Upper lobe of right lung (tissue), 1 donor: ENCODE measurements at regions not wholly inside any gene's neighbourhood (a gene's known extent, or its start where the extent isn't known, plus 50 kb on each side); places are given as distances from the start of the nearest gene placed in this dataset.

Experiments used
- ATAC-seq: fragments of 200-7000 bp; cut with Tn5 transposase; one replicate; pipeline ENCODE4 v1.9.1; 2020; ENCODE audit warnings: mild to moderate bottlenecking, moderate library complexity
- DNase-seq: peaks from one replicate; pipeline ENCODE4 v3.0.0-alpha.2; 2020
- H3K27ac ChIP-seq: fragments of 200-600 bp; one replicate; pipeline ENCODE4 v1.8.0; 2022
- H3K27me3 ChIP-seq: fragments of 200-600 bp; one replicate; pipeline ENCODE4 v1.8.0; 2022; ENCODE audit warnings: mild to moderate bottlenecking
- H3K36me3 ChIP-seq: fragments of 200-600 bp; one replicate; pipeline ENCODE4 v1.8.0; 2022
- H3K4me1 ChIP-seq: fragments of 200-600 bp; one replicate; pipeline ENCODE4 v1.8.0; 2022
- H3K4me3 ChIP-seq: fragments of 200-600 bp; one replicate; pipeline ENCODE4 v1.8.0; 2022; ENCODE audit warnings: mild to moderate bottlenecking
- H3K9me3 ChIP-seq: fragments of 200-600 bp; one replicate; pipeline ENCODE4 v1.8.0; 2022
- CTCF ChIP-seq: fragments of 200-600 bp; IDR thresholded peaks from one replicate; pipeline ENCODE4 v1.8.0; 2022; ENCODE audit warnings: antibody characterized with exemption
- intact Hi-C: fragments of 100-400 bp; cut with DNase I; formaldehyde crosslinking; loops from one replicate; pipeline ENCODE4 v1.11.0; 2022
- donor health status: DM: no; HTN: yes; CAD: no; lungs with severe emphysema.

GRCh38 chr17:68660302-68660701 is 59.1 kb upstream of the FAM20A start:
- intact Hi-C loops, result no loop called here
- TF ChIP-seq CTCF, result no peak
- DNase-seq, result no peak
- ATAC-seq, result no peak
- Histone ChIP-seq H3K4me3 (no peak overlapping the region), H3K9me3 (no peaks in the 10 kb centered on the region), H3K27ac (no peak overlapping the region), H3K36me3 (no peaks in the 10 kb centered on the region), H3K4me1 (no peaks in the 10 kb centered on the region), H3K27me3 (no peaks in the 10 kb centered on the region)

GRCh38 chr17:68658999-68659780 is 58.0 kb upstream of the FAM20A start:
- no peak overlapping the region for H3K4me3 ChIP-seq
- H3K4me1 ChIP-seq, result no peaks in the 10 kb centered on the region
- no peaks in the 10 kb centered on the region for H3K36me3 ChIP-seq
- intact Hi-C loops, result no loop called here
- no peak for TF ChIP-seq CTCF
- H3K27me3 ChIP-seq, result no peaks in the 10 kb centered on the region
- no peaks in the 10 kb centered on the region for H3K9me3 ChIP-seq
- no peak overlapping the region for H3K27ac ChIP-seq
- ATAC-seq (no peak), DNase-seq (no peak)

DNA sequence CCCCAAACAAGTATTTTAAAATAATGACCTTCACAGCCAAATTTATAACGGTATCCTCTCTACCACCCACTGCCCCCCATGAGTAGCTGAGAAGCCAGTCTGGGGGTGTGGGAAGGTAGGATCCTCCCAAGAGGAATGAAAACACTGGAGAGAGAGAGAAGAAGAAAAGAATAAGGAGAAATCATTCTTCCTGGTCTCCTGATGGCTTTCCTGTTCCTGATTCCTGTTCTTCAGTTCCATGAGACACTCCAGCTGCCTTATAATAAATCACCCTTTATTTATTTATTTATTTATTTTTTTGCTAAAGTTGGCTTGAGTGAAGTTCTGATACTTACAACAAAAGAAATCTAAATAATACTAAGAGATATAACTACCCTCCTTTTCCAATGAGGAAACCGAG is 56.4 kb upstream of the FAM20A start:
- ATAC-seq (no peak), DNase-seq (no peak)
- Histone ChIP-seq H3K4me3 (no peak overlapping the region), H3K4me1 (no peaks in the 10 kb centered on the region), H3K27ac (no peak overlapping the region), H3K9me3 (no peaks in the 10 kb centered on the region), H3K36me3 (no peaks in the 10 kb centered on the region), H3K27me3 (no peaks in the 10 kb centered on the region)
- no peak for TF ChIP-seq CTCF
- intact Hi-C loops, result no loop called here

DNA sequence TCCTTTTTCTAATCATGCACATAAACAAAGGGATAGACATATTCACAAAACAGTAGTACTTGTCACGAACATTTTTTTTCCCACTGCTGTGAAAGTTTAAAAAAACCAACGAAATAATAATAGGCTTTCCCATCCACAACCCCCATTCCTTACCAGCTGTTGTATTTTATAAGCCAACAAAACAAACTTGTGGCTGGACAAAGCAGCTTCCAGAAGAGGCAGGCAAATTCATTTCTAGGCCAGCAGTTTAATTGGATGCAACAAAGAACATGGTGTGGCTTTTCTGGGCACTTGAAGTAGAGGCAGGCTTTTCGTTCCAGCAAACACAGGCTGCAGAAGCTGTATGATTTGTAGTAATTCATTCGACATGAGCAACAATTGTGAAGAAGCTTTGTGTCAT is 56.0 kb upstream of the FAM20A start:
- DNase-seq, result no peak
- Histone ChIP-seq H3K9me3 (no peaks in the 10 kb centered on the region), H3K36me3 (no peaks in the 10 kb centered on the region), H3K27ac (no peak overlapping the region), H3K4me3 (no peak overlapping the region), H3K4me1 (no peaks in the 10 kb centered on the region), H3K27me3 (no peaks in the 10 kb centered on the region)
- no peak for ATAC-seq
- no peak for TF ChIP-seq CTCF
- intact Hi-C loops, result no loop called here

DNA sequence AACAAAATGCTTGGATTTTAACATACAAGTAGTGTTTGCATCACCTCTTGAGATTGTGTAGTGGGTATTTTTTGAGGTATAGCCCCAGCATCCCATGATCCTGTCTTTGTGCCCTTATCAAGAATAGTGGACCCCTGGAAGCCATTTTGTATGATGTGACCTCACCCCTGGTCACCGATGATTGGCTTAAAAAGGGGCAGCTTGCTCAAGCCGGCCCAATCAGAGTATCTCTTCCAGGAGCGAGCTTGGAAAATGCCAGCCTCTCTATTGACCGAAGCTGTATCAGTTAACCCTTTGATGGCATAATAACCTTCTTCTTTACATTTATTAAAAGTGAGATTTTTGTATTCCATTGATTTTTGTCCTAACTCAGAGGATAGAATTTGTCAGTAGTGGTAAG is 55.5 kb upstream of the FAM20A start:
- no peak overlapping the region for H3K4me3 ChIP-seq
- intact Hi-C loops, result no loop called here

More for the DNA sequence above, 55.5 kb upstream of the FAM20A start:
- ATAC-seq, result no peak
- no peak for TF ChIP-seq CTCF
- Histone ChIP-seq H3K27me3 (no peaks in the 10 kb centered on the region), H3K36me3 (no peaks in the 10 kb centered on the region), H3K4me1 (no peaks in the 10 kb centered on the region), H3K27ac (no peak overlapping the region), H3K9me3 (no peaks in the 10 kb centered on the region)
- no peak for DNase-seq
